ENCODE measurements at regions not wholly inside any gene's neighbourhood (a gene's known extent, or its start where the extent isn't known, plus 50 kb on each side); places are given as distances from the start of the nearest gene placed in this dataset.

GRCh38 chr18:34280000-34280399 is 55.3 kb upstream of the NOL4 start:
- H2AFZ ChIP-seq (ENCODE audit: low read length), result no peak overlapping the region
- TF ChIP-seq CTCF (IDR thresholded peaks at IDR 0.05; ENCODE audit: extremely low read depth, low read depth, low read length), result no peak
- no peaks in the 10 kb centered on the region for H3K36me3 ChIP-seq (ENCODE audit: insufficient read depth, low read length)
- H3K9me3 ChIP-seq (ENCODE audit: low read depth, low read length), result no peaks in the 10 kb centered on the region
- no peak overlapping the region for H3K4me3 ChIP-seq (ENCODE audit: insufficient read depth, low read length)
- H3K4me1 ChIP-seq (ENCODE audit: insufficient read depth, low read length), result no peaks in the 10 kb centered on the region
- H3K4me2 ChIP-seq (ENCODE audit: insufficient read depth, low read length), result no peak overlapping the region
- no peaks in the 10 kb centered on the region for H3K27me3 ChIP-seq (ENCODE audit: insufficient read depth, low read length)
- H3K79me2 ChIP-seq (ENCODE audit: insufficient read depth, low read length), result no peaks in the 10 kb centered on the region
- no peaks in the 10 kb centered on the region for H4K20me1 ChIP-seq (ENCODE audit: insufficient read depth, low read length)
- no peak overlapping the region for H3K27ac ChIP-seq (ENCODE audit: low read depth, low read length)
- DNase-seq (ENCODE audit: insufficient read length, low spot score, missing footprints), result no peak

GRCh38 chr18:34280653-34281052 is 55.9 kb upstream of the NOL4 start:
- TF ChIP-seq CTCF (IDR thresholded peaks at IDR 0.05; ENCODE audit: extremely low read depth, low read depth, low read length), result no peak
- Histone ChIP-seq H2AFZ (ENCODE audit: low read length) (no peak overlapping the region), H3K4me3 (ENCODE audit: insufficient read depth, low read length) (no peak overlapping the region), H3K36me3 (ENCODE audit: insufficient read depth, low read length) (no peaks in the 10 kb centered on the region), H3K4me1 (ENCODE audit: insufficient read depth, low read length) (no peaks in the 10 kb centered on the region), H3K27me3 (ENCODE audit: insufficient read depth, low read length) (no peaks in the 10 kb centered on the region), H4K20me1 (ENCODE audit: insufficient read depth, low read length) (no peaks in the 10 kb centered on the region), H3K4me2 (ENCODE audit: insufficient read depth, low read length) (no peak overlapping the region), H3K79me2 (ENCODE audit: insufficient read depth, low read length) (no peaks in the 10 kb centered on the region), H3K27ac (ENCODE audit: low read depth, low read length) (no peak overlapping the region), H3K9me3 (ENCODE audit: low read depth, low read length) (no peaks in the 10 kb centered on the region)
- DNase-seq (ENCODE audit: insufficient read length, low spot score, missing footprints), result no peak

- no peak overlapping the region for H3K4me3 ChIP-seq (ENCODE audit: insufficient read depth, low read length)
- TF ChIP-seq CTCF (IDR thresholded peaks at IDR 0.05; ENCODE audit: extremely low read depth, low read depth, low read length), result no peak
- no peaks in the 10 kb centered on the region for H4K20me1 ChIP-seq (ENCODE audit: insufficient read depth, low read length)
- no peaks in the 10 kb centered on the region for H3K36me3 ChIP-seq (ENCODE audit: insufficient read depth, low read length)
- H3K9me3 ChIP-seq (ENCODE audit: low read depth, low read length), result no peaks in the 10 kb centered on the region
- no peak overlapping the region for H3K27ac ChIP-seq (ENCODE audit: low read depth, low read length)
- no peaks in the 10 kb centered on the region for H3K4me1 ChIP-seq (ENCODE audit: insufficient read depth, low read length)
- no peak overlapping the region for H2AFZ ChIP-seq (ENCODE audit: low read length)
- no peaks in the 10 kb centered on the region for H3K27me3 ChIP-seq (ENCODE audit: insufficient read depth, low read length)
- H3K4me2 ChIP-seq (ENCODE audit: insufficient read depth, low read length), result no peak overlapping the region
- DNase-seq (ENCODE audit: insufficient read length, low spot score, missing footprints), result no peak
- H3K79me2 ChIP-seq (ENCODE audit: insufficient read depth, low read length), result no peaks in the 10 kb centered on the region
Observed at GRCh38 chr18:34281290-34281689, 56.6 kb upstream of the NOL4 start.

- DNase-seq (ENCODE audit: insufficient read length, low spot score, missing footprints), result no peak
- no peaks in the 10 kb centered on the region for H3K4me1 ChIP-seq (ENCODE audit: insufficient read depth, low read length)
- H2AFZ ChIP-seq (ENCODE audit: low read length), result no peak overlapping the region
- H3K27me3 ChIP-seq (ENCODE audit: insufficient read depth, low read length), result no peaks in the 10 kb centered on the region
- no peak overlapping the region for H3K4me2 ChIP-seq (ENCODE audit: insufficient read depth, low read length)
- TF ChIP-seq CTCF (IDR thresholded peaks at IDR 0.05; ENCODE audit: extremely low read depth, low read depth, low read length), result no peak
- H3K4me3 ChIP-seq (ENCODE audit: insufficient read depth, low read length), result no peak overlapping the region
- H3K36me3 ChIP-seq (ENCODE audit: insufficient read depth, low read length), result no peaks in the 10 kb centered on the region
- no peaks in the 10 kb centered on the region for H4K20me1 ChIP-seq (ENCODE audit: insufficient read depth, low read length)
- H3K79me2 ChIP-seq (ENCODE audit: insufficient read depth, low read length), result no peaks in the 10 kb centered on the region
- H3K27ac ChIP-seq (ENCODE audit: low read depth, low read length), result no peak overlapping the region
- H3K9me3 ChIP-seq (ENCODE audit: low read depth, low read length), result no peaks in the 10 kb centered on the region
Observed at GRCh38 chr18:34281722-34282121, 57.0 kb upstream of the NOL4 start.

Measured in osteoblast (primary cell).